B cell (primary cell): ENCODE measurements at regions not wholly inside any gene's neighbourhood (a gene's known extent, or its start where the extent isn't known, plus 50 kb on each side); places are given as distances from the start of the nearest gene placed in this dataset.

Experiments used
- ATAC-seq: fragments of 200-7000 bp; cut with Tn5 transposase; one replicate; pipeline ENCODE4 v1.10.0; 2021; ENCODE audit warnings: low read depth, mild to moderate bottlenecking, moderate number of reproducible peaks, moderate library complexity
- CTCF ChIA-PET: fragments of 350-600 bp; sonication (Branson Sonifier 250); formaldehyde crosslinking; loops from one replicate; lab custom pipeline; 2021; ENCODE audit warnings: antibody characterized with exemption, inconsistent platforms; lab: Charles Lee
- POLR2A ChIA-PET: fragments of 350-600 bp; sonication (Branson Sonifier 250); formaldehyde crosslinking; loops from one replicate; lab custom pipeline; 2021; ENCODE audit warnings: antibody characterized with exemption; lab: Charles Lee
- DNase-seq: peaks from one replicate; pipeline ENCODE4 v3.0.0; 2013
- H2AFZ ChIP-seq: 2 replicates; pipeline ENCODE4 v1.6.1; 2012; ENCODE audit warnings: mild to moderate bottlenecking, low read depth, low read length; ENCODE audit not compliant: insufficient read depth, poor library complexity, severe bottlenecking
- H3K27ac ChIP-seq, 2 donors: 1 replicate in 1 of 2; 2 replicates in 1 of 2; pipeline ENCODE4 v1.5.1; 2012 to 2013; ENCODE audit warnings: low read length in 2 of 2, mild to moderate bottlenecking in 2 of 2, moderate library complexity in 1 of 2
- H3K27me3 ChIP-seq, 4 experiments: fragments of 200-600 bp in 1 of 4; sonication (generic) in 1 of 4; replicated peaks in 1 of 4; 1 replicate in 2 of 4; 2 replicates in 2 of 4; pipeline versions ENCODE4 v1.6.1 to v1.7.0; 2013 to 2016; ENCODE audit warnings: low read length in 3 of 4, mild to moderate bottlenecking in 2 of 4, mixed read lengths in 1 of 4, moderate library complexity in 1 of 4; ENCODE audit not compliant: insufficient read depth in 4 of 4, control insufficient read depth in 3 of 4; ENCODE audit errors: control extremely low read depth in 1 of 4
- H3K36me3 ChIP-seq, 2 experiments: replicated peaks in 1 of 2; 1 replicate in 1 of 2; 2 replicates in 1 of 2; pipeline versions ENCODE4 v1.6.1 to v1.7.1; 2013; ENCODE audit warnings: low read length in 1 of 2; ENCODE audit not compliant: insufficient read depth in 2 of 2, control insufficient read depth in 1 of 2; ENCODE audit errors: control extremely low read depth in 1 of 2, extremely low read depth in 1 of 2
- H3K4me1 ChIP-seq, 2 donors: fragments of 200-600 bp in 1 of 2; sonication (generic) in 1 of 2; 1 replicate in 1 of 2; 2 replicates in 1 of 2; pipeline versions ENCODE4 v1.5.1 to v1.6.1; 2013 to 2017; ENCODE audit warnings: low read length in 2 of 2; ENCODE audit not compliant: control insufficient read depth in 2 of 2, insufficient read depth in 2 of 2
- H3K4me2 ChIP-seq: replicated peaks from 2 replicates; pipeline ENCODE3; 2012; ENCODE audit warnings: mild to moderate bottlenecking, low read depth, low read length; ENCODE audit not compliant: poor library complexity, severe bottlenecking
- H3K4me3 ChIP-seq, 5 experiments: fragments of 200-600 bp in 1 of 5; sonication (generic) in 1 of 5; 1 replicate in 3 of 5; 2 replicates in 2 of 5; pipeline versions ENCODE4 v1.5.1 to v1.7.0; 2011 to 2016; ENCODE audit warnings: low read length in 4 of 5, mild to moderate bottlenecking in 4 of 5, low read depth in 2 of 5, control low read depth in 1 of 5, moderate library complexity in 1 of 5; ENCODE audit not compliant: insufficient read depth in 1 of 5; ENCODE audit errors: control extremely low read depth in 1 of 5, extremely low read depth in 1 of 5
- H3K79me2 ChIP-seq: fragments of 200-600 bp; sonication (generic); one replicate; pipeline ENCODE4 v1.6.0; 2016; ENCODE audit warnings: low read length; ENCODE audit not compliant: control insufficient read depth, insufficient read depth
- H3K9ac ChIP-seq: fragments of 200-600 bp; sonication (generic); 2 replicates; pipeline ENCODE4 v1.6.1; 2017; ENCODE audit warnings: mild to moderate bottlenecking, low read length, moderate library complexity
- H3K9me3 ChIP-seq, 3 donors: one replicate each; pipeline versions ENCODE4 v1.6.1 to v1.7.1; 2013; ENCODE audit warnings: low read length in 2 of 3; ENCODE audit not compliant: control insufficient read depth in 2 of 3, insufficient read depth in 1 of 3; ENCODE audit errors: control extremely low read depth in 1 of 3
- H4K20me1 ChIP-seq: 2 replicates; pipeline ENCODE4 v1.6.0; 2012; ENCODE audit warnings: mild to moderate bottlenecking, low read length; ENCODE audit not compliant: insufficient read depth, control insufficient read depth, poor library complexity, severe bottlenecking
- H3K27ac Mint-ChIP-seq: one replicate; pipeline ENCODE4 v1.8.0; 2021; ENCODE audit warnings: mixed read lengths
- H3K27me3 Mint-ChIP-seq: one replicate; pipeline ENCODE4 v1.8.0; 2021; ENCODE audit warnings: mixed read lengths
- H3K4me1 Mint-ChIP-seq: one replicate; pipeline ENCODE4 v1.8.0; 2021; ENCODE audit warnings: mixed read lengths
- H3K4me3 Mint-ChIP-seq: one replicate; pipeline ENCODE4 v1.8.0; 2021; ENCODE audit warnings: mixed read lengths
- H3K9me3 Mint-ChIP-seq: one replicate; pipeline ENCODE4 v1.8.0; 2022; ENCODE audit warnings: mixed read lengths; ENCODE audit not compliant: insufficient read depth
- CTCF ChIP-seq: fragments of 200-600 bp; IDR thresholded peaks from one replicate; pipeline ENCODE4 v1.8.0; 2022; ENCODE audit warnings: antibody characterized with exemption, mild to moderate bottlenecking
- EZH2 ChIP-seq: IDR thresholded peaks from 2 replicates; pipeline ENCODE4 v1.6.1; 2012; ENCODE audit warnings: borderline replicate concordance, low read depth, mild to moderate bottlenecking, moderate library complexity, low read length; ENCODE audit not compliant: insufficient read depth, poor library complexity, severe bottlenecking
- WGBS: methylation state at CpG from one replicate; pipeline ENCODE4 v1.1.5; 2013; ENCODE audit warnings: missing lambda C conversion rate; ENCODE audit not compliant: insufficient coverage; 5-methylcytosine and 5-hydroxymethylcytosine counted together
- intact Hi-C: fragments of 100-400 bp; cut with micrococcal nuclease; formaldehyde crosslinking; loops from one replicate; pipeline ENCODE4 v1.10.0; 2022

- TF ChIP-seq EZH2 (no peak), CTCF (no peak)
- Mint-ChIP-seq H3K27ac (no peak overlapping the region), H3K9me3 (no peaks in the 10 kb centered on the region), H3K4me3 (no peak overlapping the region), H3K4me1 (no peaks in the 10 kb centered on the region), H3K27me3 (no peaks in the 10 kb centered on the region)
- no peak for ATAC-seq
- Histone ChIP-seq H4K20me1 (no peaks in the 10 kb centered on the region), H3K4me1 (no peaks in the 10 kb centered on the region), H3K36me3 (no peaks in the 10 kb centered on the region), H2AFZ (no peak overlapping the region), H3K9me3 (peaks cover 0 to 2% (median 0%) of the 10 kb centered on the region in 3 donors), H3K79me2 (no peaks in the 10 kb centered on the region), H3K4me3 (no peak overlapping the region), H3K27me3 (no peaks in the 10 kb centered on the region), H3K27ac (no peak overlapping the region), H3K4me2 (no peak overlapping the region), H3K9ac (no peak overlapping the region)
- 100% methylated on average over 3 of the region's 6 CpGs for WGBS
- no peak for DNase-seq
- CTCF ChIA-PET: interaction anchor here (1.3 kb wide), 1 partner anchor 9 kb away, joined by 5 read pairs; no protein-coding TSS in a partner anchor
- intact Hi-C loops: no loop called here
- POLR2A ChIA-PET: no interaction called here
Measured at GRCh38 chr10:23723796-23724195, 284.9 kb downstream of the OTUD1 start.

- H3K27me3 Mint-ChIP-seq: no peaks in the 10 kb centered on the region
- no peaks in the 10 kb centered on the region for H3K9me3 Mint-ChIP-seq
- H2AFZ ChIP-seq: no peak overlapping the region
- H3K36me3 ChIP-seq: no peaks in the 10 kb centered on the region
- H3K79me2 ChIP-seq: no peaks in the 10 kb centered on the region
- no peak overlapping the region for H3K4me3 ChIP-seq
- no peaks in the 10 kb centered on the region for H3K27me3 ChIP-seq
- no peak for DNase-seq
- peaks cover 0 to 2% (median 0%) of the 10 kb centered on the region in 3 donors for H3K9me3 ChIP-seq
- H3K4me3 Mint-ChIP-seq: no peak overlapping the region
- no peaks in the 10 kb centered on the region for H4K20me1 ChIP-seq
- H3K27ac Mint-ChIP-seq: no peak overlapping the region
- H3K4me1 ChIP-seq: no peaks in the 10 kb centered on the region
- ChIA-PET POLR2A (no interaction called here), CTCF (no interaction called here)
- no peaks in the 10 kb centered on the region for H3K4me1 Mint-ChIP-seq
- TF ChIP-seq CTCF: no peak
- TF ChIP-seq EZH2: no peak
- no peak overlapping the region for H3K27ac ChIP-seq
- no peak for ATAC-seq
- H3K9ac ChIP-seq: no peak overlapping the region
- WGBS: no CpG with 5 or more reads among the region's 1 CpG
- intact Hi-C loops: no loop called here
- no peak overlapping the region for H3K4me2 ChIP-seq
Measured at GRCh38 chr10:23725548-23725947, 286.7 kb downstream of the OTUD1 start.
